NCI-H2171 (cell line): ENCODE measurements at regions not wholly inside any gene's neighbourhood (a gene's known extent, or its start where the extent isn't known, plus 50 kb on each side); places are given as distances from the start of the nearest gene placed in this dataset.

Experiments used
- DNase-seq: peaks from one replicate; lab custom pipeline; 2025; lab: John Stamatoyannopoulos, UW

- no peak for DNase-seq
These were observed 621.0 kb upstream of the IGFBP3 start for GRCh38 chr7:46542076-46542475.

- no peak for DNase-seq
These were observed 618.9 kb upstream of the IGFBP3 start for GRCh38 chr7:46539892-46540483.

- no peak for DNase-seq
These were observed 616.3 kb upstream of the IGFBP3 start for GRCh38 chr7:46537191-46537905.

DNA sequence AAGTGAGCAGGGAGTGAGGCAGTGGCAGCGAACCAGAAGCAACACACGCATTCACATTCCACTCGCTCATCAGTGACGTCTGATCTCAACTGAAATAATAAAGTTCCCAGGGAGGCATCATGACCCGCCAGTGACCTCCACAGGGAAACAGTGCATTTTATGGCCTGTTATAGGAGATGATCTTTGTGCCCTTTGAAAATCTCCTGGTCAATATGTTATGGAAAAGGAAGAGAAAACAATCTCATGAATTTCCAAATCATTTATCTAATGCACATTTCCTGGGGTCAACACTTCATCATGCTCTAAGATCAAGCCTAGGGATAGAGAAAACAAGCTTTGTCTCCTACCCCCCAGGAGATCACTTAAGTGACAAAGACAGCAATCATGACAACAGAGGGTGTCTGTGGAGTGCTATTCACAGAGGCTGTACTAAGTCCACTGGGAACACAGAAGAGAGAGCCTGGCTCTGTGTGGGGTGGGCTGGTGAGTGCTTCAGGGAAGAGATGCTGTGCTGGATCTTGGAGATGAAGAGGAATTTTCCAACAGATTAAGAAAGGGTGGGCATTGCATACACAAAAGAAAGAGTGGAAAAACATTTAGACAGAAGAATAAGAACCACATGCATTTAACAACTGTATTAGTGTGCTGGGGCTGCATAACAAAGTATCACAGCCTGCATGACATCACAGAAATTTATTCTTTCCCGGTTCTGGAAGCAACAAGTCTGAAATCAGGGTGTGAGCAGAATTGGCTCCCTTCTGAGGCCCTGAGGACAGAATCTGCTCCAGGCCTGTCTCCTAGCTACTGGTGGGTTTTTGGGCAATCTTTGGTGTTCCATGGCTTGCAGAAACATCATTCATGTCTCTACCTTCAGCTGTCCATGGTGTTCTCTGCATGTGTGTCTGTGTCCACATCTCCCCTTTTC is 613.9 kb upstream of the IGFBP3 start:
- no peak for DNase-seq

- no peak for DNase-seq
These were observed 612.9 kb upstream of the IGFBP3 start for GRCh38 chr7:46533946-46534345.

DNA sequence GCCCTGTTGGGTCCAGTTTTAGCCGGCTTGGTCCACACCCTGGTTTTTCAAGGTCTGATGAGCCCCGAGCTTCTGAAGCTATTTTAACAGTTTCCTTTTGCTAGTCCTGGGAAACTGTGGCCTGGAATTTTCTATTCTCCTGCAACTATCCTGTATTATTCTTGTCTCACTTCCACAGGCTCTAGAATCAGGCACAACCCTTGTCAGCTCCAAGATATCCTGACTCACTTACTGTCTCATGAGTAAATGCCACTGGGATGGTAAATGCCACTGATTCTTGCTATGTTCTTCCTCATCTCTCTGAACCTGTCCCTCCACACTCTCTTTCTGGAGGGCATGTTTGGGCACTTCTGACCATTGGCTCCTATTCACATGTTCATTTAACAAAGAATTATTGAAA is 611.5 kb upstream of the IGFBP3 start:
- no peak for DNase-seq

DNA sequence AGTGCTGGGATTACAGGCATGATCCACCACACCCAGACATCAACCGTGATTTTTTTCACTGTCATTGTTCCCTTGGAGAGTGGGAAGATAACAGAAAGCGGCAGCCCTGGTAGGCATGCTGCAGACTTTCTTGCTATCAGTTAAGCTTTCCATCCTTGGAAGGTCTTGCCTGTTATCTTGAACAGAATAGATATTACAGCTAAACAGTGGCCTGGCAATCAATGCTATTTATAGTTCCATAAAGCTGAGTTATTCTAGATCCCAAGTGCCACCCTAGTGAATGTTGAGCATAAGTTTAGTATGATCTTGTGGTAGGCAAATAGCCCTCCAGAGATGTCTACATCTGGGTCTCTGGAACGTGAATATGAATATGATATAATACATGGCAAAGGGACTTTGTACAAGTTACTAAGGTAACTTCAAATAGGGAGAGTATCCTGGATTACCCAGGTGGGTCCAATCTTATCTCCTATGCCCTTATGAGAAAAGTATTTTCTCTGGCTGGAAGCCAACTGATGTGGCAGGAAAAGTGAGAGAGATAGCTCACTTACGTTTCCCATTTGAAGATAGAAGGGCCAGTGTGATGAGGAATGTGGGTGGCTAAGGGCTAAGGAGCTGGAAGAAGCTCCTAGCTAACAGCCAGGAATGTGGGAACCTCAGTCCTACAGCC is 609.1 kb upstream of the IGFBP3 start:
- DNase-seq: no peak

DNA sequence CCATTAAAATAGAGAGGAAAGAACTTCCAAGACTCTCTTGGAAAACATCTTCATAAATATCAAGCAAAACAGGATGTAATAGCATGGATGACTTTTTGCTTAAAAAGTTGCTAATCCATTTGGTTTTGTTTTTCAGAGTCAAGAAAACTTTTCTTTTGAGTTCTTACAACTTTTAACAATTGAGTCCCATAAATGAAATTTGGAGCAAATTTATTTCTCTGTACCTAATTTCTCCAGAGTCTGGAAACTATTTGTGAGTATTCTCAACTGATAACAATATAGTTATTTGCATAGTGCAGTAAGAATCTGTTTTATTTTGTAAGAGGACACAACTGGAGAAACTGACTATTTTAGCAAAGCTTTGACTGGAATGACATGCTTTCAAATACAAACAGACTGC is 606.3 kb upstream of the IGFBP3 start:
- no peak for DNase-seq

GRCh38 chr7:46525876-46526275 is 604.8 kb upstream of the IGFBP3 start:
- no peak for DNase-seq

DNA sequence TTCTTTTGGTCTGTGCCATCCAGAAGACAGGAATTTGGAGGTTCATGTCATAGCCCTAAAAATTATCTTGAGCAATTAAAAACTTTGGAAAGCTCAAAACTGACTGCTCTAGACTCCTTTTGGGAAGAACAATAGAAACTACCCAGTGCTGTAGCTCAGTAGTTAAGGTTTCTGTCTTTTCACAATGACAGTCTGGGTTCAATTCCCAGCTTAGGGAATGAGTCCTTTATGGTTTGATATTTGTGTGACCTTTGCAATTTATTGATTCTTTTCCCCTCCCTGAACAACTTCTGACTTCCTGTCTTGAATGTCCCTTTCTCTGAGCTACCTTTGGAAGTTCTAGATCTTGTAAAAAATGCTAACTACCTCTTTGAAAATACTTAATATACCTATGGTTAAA is 603.3 kb upstream of the IGFBP3 start:
- DNase-seq: no peak

DNA sequence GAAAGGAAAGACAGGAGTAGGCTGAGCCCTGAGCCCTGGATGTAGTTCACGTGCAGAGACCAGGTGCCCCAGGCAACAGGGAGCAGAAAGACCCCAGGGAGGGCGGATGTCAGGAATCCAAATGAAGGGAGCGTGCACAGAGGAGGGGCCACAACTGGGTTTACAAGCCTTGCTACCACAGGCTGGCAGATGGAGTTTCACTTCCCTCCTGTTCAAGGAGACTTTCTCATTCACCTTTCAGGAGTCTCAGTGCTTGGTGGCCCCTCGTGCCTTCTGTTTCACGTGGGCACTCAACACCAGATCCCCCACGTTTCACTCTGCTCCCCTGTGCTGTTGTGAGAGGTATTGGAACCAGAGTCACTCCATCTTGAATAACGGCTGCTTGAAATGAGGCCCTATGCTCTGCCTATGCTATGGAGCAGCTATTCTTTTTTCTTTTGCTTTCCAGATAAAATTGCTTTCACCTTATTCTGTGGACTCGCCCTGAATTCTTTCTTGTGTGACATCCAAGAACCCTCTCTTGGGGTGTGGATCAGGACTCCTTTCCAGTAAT is 601.4 kb upstream of the IGFBP3 start:
- no peak for DNase-seq

GRCh38 chr7:46518713-46519112 is 597.6 kb upstream of the IGFBP3 start:
- DNase-seq: no peak

- no peak for DNase-seq
These were observed 594.9 kb upstream of the IGFBP3 start for GRCh38 chr7:46515844-46516590.

DNA sequence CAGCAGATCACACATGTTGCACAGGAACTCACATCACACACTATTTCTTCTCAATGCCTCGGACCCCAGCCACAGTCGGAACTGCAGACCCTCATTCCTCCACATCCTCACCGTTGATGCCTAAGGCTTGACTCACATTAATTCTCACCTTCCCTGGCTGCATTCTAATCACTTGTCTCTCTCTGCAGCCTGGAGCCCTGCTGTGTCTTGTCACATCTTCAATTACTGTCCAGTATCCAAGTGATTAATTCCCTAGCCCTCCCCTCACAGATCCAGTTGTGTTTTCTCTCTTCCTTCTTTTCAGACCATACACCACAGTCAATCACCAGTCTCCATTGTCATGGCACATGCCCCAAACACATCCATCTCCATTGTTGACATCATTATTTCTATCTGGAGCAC is 592.4 kb upstream of the IGFBP3 start:
- no peak for DNase-seq

DNA sequence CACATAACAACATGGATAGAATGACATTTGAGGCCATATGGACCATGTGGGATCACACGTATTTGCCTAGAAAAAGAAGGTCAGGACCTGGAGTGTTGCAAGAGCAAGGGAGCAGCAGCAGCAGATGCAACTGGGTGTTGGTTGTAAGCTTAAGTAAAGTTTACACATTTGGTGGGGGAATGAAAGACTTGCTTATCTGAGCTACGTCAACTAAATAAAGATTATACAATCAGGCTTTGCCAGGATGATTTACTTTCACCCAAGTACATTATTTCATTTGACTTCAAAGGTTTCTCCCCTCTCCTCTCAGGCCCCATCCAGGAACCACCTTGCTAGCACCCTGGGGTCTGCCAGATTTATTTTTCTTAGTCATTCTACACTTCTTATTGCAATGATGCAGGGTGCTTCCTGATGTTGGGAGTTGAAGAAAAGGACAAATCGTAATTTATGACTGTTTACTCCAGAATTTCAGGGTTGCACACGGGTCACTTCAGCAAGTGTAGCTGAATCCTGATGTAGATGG is 591.9 kb upstream of the IGFBP3 start:
- DNase-seq: no peak

GRCh38 chr7:46511442-46512215 is 590.6 kb upstream of the IGFBP3 start:
- no peak for DNase-seq

GRCh38 chr7:46508583-46508982 is 587.5 kb upstream of the IGFBP3 start:
- DNase-seq: no peak

- DNase-seq: no peak
These were observed 586.5 kb upstream of the IGFBP3 start for GRCh38 chr7:46507560-46507959.

GRCh38 chr7:46494441-46494840 is 573.4 kb upstream of the IGFBP3 start:
- DNase-seq: no peak

DNA sequence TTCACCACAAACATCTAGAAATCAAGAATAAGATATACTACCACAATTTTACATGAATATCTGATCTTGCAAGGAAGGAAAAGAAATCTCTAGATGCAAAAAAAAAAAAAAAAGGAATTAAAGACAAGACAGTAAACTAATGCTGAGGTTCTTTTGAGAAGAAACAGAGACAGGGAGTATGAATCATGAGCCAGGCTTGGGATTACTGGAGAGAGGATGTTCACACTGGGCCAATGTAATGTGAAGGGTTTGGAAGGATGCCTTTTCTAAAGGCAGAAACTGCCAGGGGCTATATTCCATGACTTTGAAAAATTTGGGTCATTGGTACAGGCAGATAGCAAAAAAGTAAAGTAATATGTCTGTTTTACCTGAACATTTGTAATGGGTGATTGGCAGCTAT is 573.0 kb upstream of the IGFBP3 start:
- no peak for DNase-seq
